ENCODE measurements at regions not wholly inside any gene's neighbourhood (a gene's known extent, or its start where the extent isn't known, plus 50 kb on each side); places are given as distances from the start of the nearest gene placed in this dataset.

GRCh38 chr6:9398071-9398766, 962.9 kb upstream of the SLC35B3 start:
- H2AFZ ChIP-seq (replicated peaks; ENCODE audit: low read length, poor library complexity), result no peak overlapping the region
- no peaks in the 10 kb centered on the region for H3K36me3 ChIP-seq (ENCODE audit: control insufficient read depth, insufficient read depth, low read length)
- H4K91ac ChIP-seq (ENCODE audit: insufficient read depth, low read depth, low read length), result no peak overlapping the region
- peak overlapping the region; percentile 20 for H2BK20ac ChIP-seq (ENCODE audit: low read depth, low read length)
- ATAC-seq (ENCODE audit: low read depth), result no peak
- H2BK120ac ChIP-seq (ENCODE audit: low read depth, low read length), result no peak overlapping the region
- H3K9me3 ChIP-seq (ENCODE audit: control insufficient read depth, insufficient read depth, low read length), result no peaks in the 10 kb centered on the region
- H4K8ac ChIP-seq (ENCODE audit: low read depth in 2 of 2, low read length in 2 of 2), result no peak overlapping the region
- no peak overlapping the region for H4K5ac ChIP-seq (ENCODE audit: low read depth, low read length)
- no peaks in the 10 kb centered on the region for H3K79me1 ChIP-seq (ENCODE audit: low read depth in 1 of 2, low read length in 2 of 2)
- H3K4me3 ChIP-seq (ENCODE audit: insufficient read depth, low read depth, low read length), result no peak overlapping the region
- WGBS, 2 experiments (ENCODE audit: extremely low coverage in 2 of 2, insufficient read length in 1 of 2), result 92% methylated on average over 2 of the region's 15 CpGs; no CpG with 5 or more reads in 1 of the 2 experiments
- no peak overlapping the region for H3K4me2 ChIP-seq (ENCODE audit: low read depth, low read length)
- no peak overlapping the region; the same call in 1 of the 2 replicates for H3K18ac ChIP-seq (ENCODE audit: low read depth, low read length)
- BruUV-seq (replicated peaks), result no TSS peak
- in situ Hi-C loops (cut with MboI; ENCODE audit: low sequenced_read_pairs) (no loop called here), intact Hi-C loops (cut with micrococcal nuclease) (no loop called here), dilution Hi-C loops (cut with HindIII; ENCODE audit: low sequenced_read_pairs, unreplicated experiment) (no loop called here)
- no peak overlapping the region for H2AK5ac ChIP-seq (ENCODE audit: low read depth, low read length)
- POLR2A ChIA-PET (ENCODE audit: unreplicated experiment), result no interaction called here
- no peak for TF ChIP-seq POLR2A (IDR thresholded peaks at IDR 0.05; ENCODE audit: low read depth, low read length)
- TF ChIP-seq CEBPB (IDR thresholded peaks at IDR 0.05; ENCODE audit: low read depth, low read length), result no peak
- TF ChIP-seq CHD1 (IDR thresholded peaks at IDR 0.05; ENCODE audit: low read depth, low read length), result no peak
- no peak for TF ChIP-seq RFX5 (IDR thresholded peaks at IDR 0.05; ENCODE audit: low read depth, low read length)
- TF ChIP-seq CTCF (conservative IDR thresholded peaks at IDR 0.05; ENCODE audit: low read depth, low read length), result no peak
- no peak for TF ChIP-seq MAZ (IDR thresholded peaks at IDR 0.05; ENCODE audit: borderline replicate concordance, low read depth, low read length)
- TF ChIP-seq USF2 (IDR thresholded peaks at IDR 0.05; ENCODE audit: low read depth, low read length), result no peak
- no peak for TF ChIP-seq FOS (IDR thresholded peaks at IDR 0.05; ENCODE audit: low read depth, low read length)
- H3K56ac ChIP-seq (ENCODE audit: extremely low read depth, insufficient read depth, low read length), result no peak overlapping the region
- H3K23ac ChIP-seq (ENCODE audit: low read depth, low read length), result no peak overlapping the region
- H2BK5ac ChIP-seq (ENCODE audit: low read depth, low read length, poor library complexity, severe bottlenecking), result no peak overlapping the region
- no peaks in the 10 kb centered on the region for H4K20me1 ChIP-seq (ENCODE audit: insufficient read depth, low read length)
- no peak for DNase-seq
- no peaks in the 10 kb centered on the region for H3K27me3 ChIP-seq (ENCODE audit: control insufficient read depth, insufficient read depth, low read length)
- no peak overlapping the region for H3K27ac ChIP-seq (ENCODE audit: insufficient read depth, low read length)
- no peak overlapping the region for H3K9ac ChIP-seq (ENCODE audit: low read depth, low read length)
- H3K9me1 ChIP-seq (ENCODE audit: insufficient read depth, low read length), result no peaks in the 10 kb centered on the region
- no peak overlapping the region for H3K14ac ChIP-seq (replicated peaks; ENCODE audit: low read depth, low read length)
- H3K4ac ChIP-seq (ENCODE audit: low read depth, low read length), result no peak overlapping the region
- H3K4me1 ChIP-seq (ENCODE audit: control insufficient read depth, insufficient read depth, low read length), result 0 out of 2 replicates have a peak, but pooled peaks cover 2% of the 10 kb centered on the region
- CTCF ChIA-PET, result no interaction called here
- H2BK15ac ChIP-seq (ENCODE audit: low read depth, low read length), result no peak overlapping the region
- H2AK9ac ChIP-seq (replicated peaks; ENCODE audit: low read depth, low read length, poor library complexity), result peak overlapping the region; percentile 60
